Hematopoietic multipotent progenitor cell treated with erythropoietin and hydrocortisone succinate and interleukin-3 and kit ligand, for 6 days (in vitro differentiated cells): ENCODE measurements at regions not wholly inside any gene's neighbourhood (a gene's known extent, or its start where the extent isn't known, plus 50 kb on each side); places are given as distances from the start of the nearest gene placed in this dataset.
A peak's percentile ranks its signal among the peaks of the same experiment; 100 is the strongest.
"Not testable (repeated sequence)": the region's sequence is repeated elsewhere in the genome, so short reads cannot be mapped to it uniquely, and the experiment has no call there.

Experiments
- DNase-seq: peaks from one replicate; pipeline ENCODE4 v3.0.0-alpha.2; 2015

- not testable (repeated sequence) for DNase-seq
Measured at GRCh38 chr7:29709002-29709401, 97.3 kb upstream of the WIPF3 start.

GRCh38 chr7:29723127-29723526, 83.2 kb upstream of the WIPF3 start:
- DNase-seq = not testable (repeated sequence)

- no peak for DNase-seq
Measured at GRCh38 chr7:29723599-29723998, 82.7 kb upstream of the WIPF3 start.

GRCh38 chr7:29729534-29730165, 76.7 kb upstream of the WIPF3 start:
- not testable (repeated sequence) for DNase-seq

- DNase-seq = no peak
Measured at GRCh38 chr7:29734246-29734731, 72.0 kb upstream of the WIPF3 start.

- DNase-seq = not testable (repeated sequence)
Measured at GRCh38 chr7:29747645-29748245, 58.6 kb upstream of the WIPF3 start.

GRCh38 chr7:29748286-29749099, 57.8 kb upstream of the WIPF3 start:
- DNase-seq = peak; percentile 89

GRCh38 chr7:29749701-29750321, 56.5 kb upstream of the WIPF3 start:
- peak; percentile 75 for DNase-seq

GRCh38 chr7:29750373-29750940, 55.9 kb upstream of the WIPF3 start:
- peak; percentile 17 for DNase-seq

GRCh38 chr7:29751012-29751411, 55.3 kb upstream of the WIPF3 start:
- DNase-seq = peak; percentile 85

- no peak for DNase-seq
Measured at GRCh38 chr7:29754874-29755490, 51.3 kb upstream of the WIPF3 start.
